ENCODE measurements at regions not wholly inside any gene's neighbourhood (a gene's known extent, or its start where the extent isn't known, plus 50 kb on each side); places are given as distances from the start of the nearest gene placed in this dataset.

- H3K27me3 ChIP-seq (ENCODE audit: insufficient read depth, low read length), result no peaks in the 10 kb centered on the region
- no peak for DNase-seq
- H3K9me3 ChIP-seq (ENCODE audit: insufficient read depth, low read depth, low read length), result no peaks in the 10 kb centered on the region
- H2BK120ac ChIP-seq (ENCODE audit: insufficient read depth, low read length, poor library complexity), result no peak overlapping the region
- no peak overlapping the region for H3K18ac ChIP-seq (ENCODE audit: low read length)
- no CpG with 5 or more reads among the region's 2 CpGs for WGBS (ENCODE audit: extremely low coverage, insufficient coverage, insufficient read length)
- no peak overlapping the region for H3K4me3 ChIP-seq (ENCODE audit: low read depth, low read length)
- H2BK12ac ChIP-seq (ENCODE audit: low read length), result no peak overlapping the region
- no peak overlapping the region for H4K8ac ChIP-seq (ENCODE audit: low read depth, low read length)
- H3K9ac ChIP-seq (ENCODE audit: low read length), result no peak overlapping the region
- no peak overlapping the region for H4K91ac ChIP-seq (ENCODE audit: low read depth, low read length)
- H3K4ac ChIP-seq (ENCODE audit: low read depth, low read length), result no peak overlapping the region
- no peaks in the 10 kb centered on the region for H3K36me3 ChIP-seq (ENCODE audit: control insufficient read depth in 1 of 2, insufficient read depth in 2 of 2, low read length in 2 of 2)
- no peaks in the 10 kb centered on the region for H3K4me1 ChIP-seq (ENCODE audit: control insufficient read depth in 1 of 2, insufficient read depth in 2 of 2, low read length in 2 of 2)
- H2BK5ac ChIP-seq (ENCODE audit: low read depth, low read length, poor library complexity), result no peak overlapping the region
- H3K27ac ChIP-seq (ENCODE audit: low read depth, low read length), result no peak overlapping the region
- no peak overlapping the region for H3K14ac ChIP-seq (ENCODE audit: low read length)
- no peak overlapping the region for H2AK5ac ChIP-seq (ENCODE audit: low read length)
- H3K23ac ChIP-seq (ENCODE audit: low read length), result no peak overlapping the region
- no peaks in the 10 kb centered on the region for H3K79me1 ChIP-seq (ENCODE audit: low read length)
- H3K79me2 ChIP-seq (ENCODE audit: control insufficient read depth, insufficient read depth, low read length, poor library complexity), result no peaks in the 10 kb centered on the region
- no peak overlapping the region for H2AFZ ChIP-seq (ENCODE audit: insufficient read depth, low read length, poor library complexity)
- H3K4me2 ChIP-seq (ENCODE audit: low read length), result no peak overlapping the region
- no peak overlapping the region for H4K12ac ChIP-seq (ENCODE audit: low read depth, low read length)
These were observed 422.0 kb downstream of the SOX2 start for GRCh38 chr3:182133752-182134151.

GRCh38 chr3:182135056-182135455 lies 423.3 kb downstream of the SOX2 start:
- Histone ChIP-seq H2AK5ac (ENCODE audit: low read length) (no peak overlapping the region), H2AFZ (ENCODE audit: insufficient read depth, low read length, poor library complexity) (no peak overlapping the region), H2BK12ac (ENCODE audit: low read length) (no peak overlapping the region), H3K4me1 (ENCODE audit: control insufficient read depth in 1 of 2, insufficient read depth in 2 of 2, low read length in 2 of 2) (no peaks in the 10 kb centered on the region), H4K8ac (ENCODE audit: low read depth, low read length) (no peak overlapping the region), H3K79me1 (ENCODE audit: low read length) (no peaks in the 10 kb centered on the region), H3K27ac (ENCODE audit: low read depth, low read length) (no peak overlapping the region), H4K91ac (ENCODE audit: low read depth, low read length) (no peak overlapping the region), H3K79me2 (ENCODE audit: control insufficient read depth, insufficient read depth, low read length, poor library complexity) (no peaks in the 10 kb centered on the region), H3K4ac (ENCODE audit: low read depth, low read length) (no peak overlapping the region), H3K14ac (ENCODE audit: low read length) (no peak overlapping the region), H3K4me3 (ENCODE audit: low read depth, low read length) (no peak overlapping the region), H3K36me3 (ENCODE audit: control insufficient read depth in 1 of 2, insufficient read depth in 2 of 2, low read length in 2 of 2) (no peaks in the 10 kb centered on the region), H2BK5ac (ENCODE audit: low read depth, low read length, poor library complexity) (no peak overlapping the region), H3K9ac (ENCODE audit: low read length) (no peak overlapping the region), H3K9me3 (ENCODE audit: insufficient read depth, low read depth, low read length) (no peaks in the 10 kb centered on the region), H3K4me2 (ENCODE audit: low read length) (no peak overlapping the region), H3K18ac (ENCODE audit: low read length) (no peak overlapping the region), H2BK120ac (ENCODE audit: insufficient read depth, low read length, poor library complexity) (no peak overlapping the region), H3K23ac (ENCODE audit: low read length) (no peak overlapping the region), H3K27me3 (ENCODE audit: insufficient read depth, low read length) (no peaks in the 10 kb centered on the region), H4K12ac (ENCODE audit: low read depth, low read length) (no peak overlapping the region)
- no peak for DNase-seq
- WGBS (ENCODE audit: extremely low coverage, insufficient coverage, insufficient read length), result no CpG with 5 or more reads among the region's 2 CpGs

- no CpG with 5 or more reads among the region's 6 CpGs for WGBS (ENCODE audit: extremely low coverage, insufficient coverage, insufficient read length)
- no peaks in the 10 kb centered on the region for H3K9me3 ChIP-seq (ENCODE audit: insufficient read depth, low read depth, low read length)
- no peaks in the 10 kb centered on the region for H3K79me2 ChIP-seq (ENCODE audit: control insufficient read depth, insufficient read depth, low read length, poor library complexity)
- no peak overlapping the region for H2BK5ac ChIP-seq (ENCODE audit: low read depth, low read length, poor library complexity)
- H3K79me1 ChIP-seq (ENCODE audit: low read length), result no peaks in the 10 kb centered on the region
- H4K12ac ChIP-seq (ENCODE audit: low read depth, low read length), result no peak overlapping the region
- no peak overlapping the region for H2AFZ ChIP-seq (ENCODE audit: insufficient read depth, low read length, poor library complexity)
- H3K27me3 ChIP-seq (ENCODE audit: insufficient read depth, low read length), result no peaks in the 10 kb centered on the region
- no peak overlapping the region for H4K91ac ChIP-seq (ENCODE audit: low read depth, low read length)
- H3K9ac ChIP-seq (ENCODE audit: low read length), result no peak overlapping the region
- H3K18ac ChIP-seq (ENCODE audit: low read length), result no peak overlapping the region
- no peaks in the 10 kb centered on the region for H3K4me1 ChIP-seq (ENCODE audit: control insufficient read depth in 1 of 2, insufficient read depth in 2 of 2, low read length in 2 of 2)
- H3K4me3 ChIP-seq (ENCODE audit: low read depth, low read length), result no peak overlapping the region
- no peak overlapping the region for H3K23ac ChIP-seq (ENCODE audit: low read length)
- H4K8ac ChIP-seq (ENCODE audit: low read depth, low read length), result no peak overlapping the region
- H3K14ac ChIP-seq (ENCODE audit: low read length), result no peak overlapping the region
- H3K36me3 ChIP-seq (ENCODE audit: control insufficient read depth in 1 of 2, insufficient read depth in 2 of 2, low read length in 2 of 2), result no peaks in the 10 kb centered on the region
- H2AK5ac ChIP-seq (ENCODE audit: low read length), result no peak overlapping the region
- no peak overlapping the region for H3K27ac ChIP-seq (ENCODE audit: low read depth, low read length)
- no peak for DNase-seq
- no peak overlapping the region for H2BK120ac ChIP-seq (ENCODE audit: insufficient read depth, low read length, poor library complexity)
- H3K4ac ChIP-seq (ENCODE audit: low read depth, low read length), result no peak overlapping the region
- no peak overlapping the region for H2BK12ac ChIP-seq (ENCODE audit: low read length)
- H3K4me2 ChIP-seq (ENCODE audit: low read length), result no peak overlapping the region
These were observed 424.5 kb downstream of the SOX2 start for GRCh38 chr3:182136008-182136910.

- H3K36me3 ChIP-seq (ENCODE audit: control insufficient read depth in 1 of 2, insufficient read depth in 2 of 2, low read length in 2 of 2), result no peaks in the 10 kb centered on the region
- no peaks in the 10 kb centered on the region for H3K9me3 ChIP-seq (ENCODE audit: insufficient read depth, low read depth, low read length)
- H2BK5ac ChIP-seq (ENCODE audit: low read depth, low read length, poor library complexity), result no peak overlapping the region
- no peak overlapping the region for H2BK120ac ChIP-seq (ENCODE audit: insufficient read depth, low read length, poor library complexity)
- no peaks in the 10 kb centered on the region for H3K4me1 ChIP-seq (ENCODE audit: control insufficient read depth in 1 of 2, insufficient read depth in 2 of 2, low read length in 2 of 2)
- H3K18ac ChIP-seq (ENCODE audit: low read length), result no peak overlapping the region
- H2AK5ac ChIP-seq (ENCODE audit: low read length), result no peak overlapping the region
- no peak overlapping the region for H3K23ac ChIP-seq (ENCODE audit: low read length)
- H3K4me2 ChIP-seq (ENCODE audit: low read length), result no peak overlapping the region
- H3K14ac ChIP-seq (ENCODE audit: low read length), result no peak overlapping the region
- H2AFZ ChIP-seq (ENCODE audit: insufficient read depth, low read length, poor library complexity), result no peak overlapping the region
- no peak for DNase-seq
- no peak overlapping the region for H4K12ac ChIP-seq (ENCODE audit: low read depth, low read length)
- no peak overlapping the region for H3K27ac ChIP-seq (ENCODE audit: low read depth, low read length)
- H3K79me1 ChIP-seq (ENCODE audit: low read length), result no peaks in the 10 kb centered on the region
- H3K4me3 ChIP-seq (ENCODE audit: low read depth, low read length), result no peak overlapping the region
- WGBS (ENCODE audit: extremely low coverage, insufficient coverage, insufficient read length), result no CpG with 5 or more reads among the region's 1 CpG
- no peak overlapping the region for H2BK12ac ChIP-seq (ENCODE audit: low read length)
- no peaks in the 10 kb centered on the region for H3K79me2 ChIP-seq (ENCODE audit: control insufficient read depth, insufficient read depth, low read length, poor library complexity)
- no peak overlapping the region for H4K91ac ChIP-seq (ENCODE audit: low read depth, low read length)
- H3K4ac ChIP-seq (ENCODE audit: low read depth, low read length), result no peak overlapping the region
- H3K27me3 ChIP-seq (ENCODE audit: insufficient read depth, low read length), result no peaks in the 10 kb centered on the region
- H3K9ac ChIP-seq (ENCODE audit: low read length), result no peak overlapping the region
- H4K8ac ChIP-seq (ENCODE audit: low read depth, low read length), result no peak overlapping the region
These were observed 426.7 kb downstream of the SOX2 start for GRCh38 chr3:182138393-182138792.
